Naive thymus-derived CD8-positive, alpha-beta T cell (primary cell): ENCODE measurements at regions not wholly inside any gene's neighbourhood (a gene's known extent, or its start where the extent isn't known, plus 50 kb on each side); places are given as distances from the start of the nearest gene placed in this dataset.

Experiments used
- ATAC-seq, 2 donors: fragments of 150-1000 bp; cut with Tn5 transposase in 1 of 2; sonication (Bioruptor Pico), chemical (Tn5 transposase) in 1 of 2; 1 replicate in 1 of 2; 2 replicates in 1 of 2; pipeline ENCODE4 v1.10.0; 2021; ENCODE audit warnings: mild to moderate bottlenecking in 2 of 2, moderate library complexity in 2 of 2
- POLR2A ChIA-PET: fragments of 350-600 bp; sonication (Branson Sonifier 250); formaldehyde crosslinking; loops from one replicate; lab custom pipeline; 2021; ENCODE audit warnings: antibody characterized with exemption; lab: Charles Lee
- DNase-seq, 10 donors: peaks; one replicate each; pipeline versions ENCODE4 v3.0.0 to v3.0.0-alpha.2; 2020 to 2022
- H3K27ac Mint-ChIP-seq, 10 donors: one replicate each; pipeline ENCODE4 v1.8.0; 2020 to 2022; ENCODE audit warnings: mild to moderate bottlenecking in 10 of 10, mixed read lengths in 10 of 10, moderate library complexity in 4 of 10, inconsistent platforms in 1 of 10
- H3K27me3 Mint-ChIP-seq, 5 donors: one replicate each; pipeline ENCODE4 v1.8.0; 2021 to 2022; ENCODE audit warnings: mixed read lengths in 5 of 5
- H3K36me3 Mint-ChIP-seq, 3 donors: one replicate each; pipeline ENCODE4 v1.8.0; 2020 to 2022; ENCODE audit warnings: mixed read lengths in 3 of 3, mild to moderate bottlenecking in 2 of 3, inconsistent platforms in 1 of 3
- H3K4me1 Mint-ChIP-seq, 4 donors: one replicate each; pipeline ENCODE4 v1.8.0; 2021 to 2022; ENCODE audit warnings: mixed read lengths in 4 of 4
- H3K4me3 Mint-ChIP-seq, 10 donors: one replicate each; pipeline ENCODE4 v1.8.0; 2020 to 2022; ENCODE audit warnings: mild to moderate bottlenecking in 10 of 10, mixed read lengths in 10 of 10, moderate library complexity in 6 of 10, inconsistent platforms in 1 of 10
- H3K9me3 Mint-ChIP-seq, 9 donors: one replicate each; pipeline ENCODE4 v1.8.0; 2020 to 2022; ENCODE audit warnings: mixed read lengths in 9 of 9, mild to moderate bottlenecking in 3 of 9, inconsistent platforms in 1 of 9, moderate library complexity in 1 of 9

GRCh38 chr14:99006276-99006675, 265.7 kb downstream of the BCL11B start:
- Mint-ChIP-seq H3K9me3 (peaks cover 0 to 8% (median 0%) of the 10 kb centered on the region in 9 donors), H3K27ac (no peak overlapping the region), H3K27me3 (no peaks in the 10 kb centered on the region), H3K36me3 (no peaks in the 10 kb centered on the region), H3K4me1 (peaks cover 10 to 30% (median 25%) of the 10 kb centered on the region in 4 donors), H3K4me3 (no peak overlapping the region)
- DNase-seq (no peak), ATAC-seq (no peak)
- POLR2A ChIA-PET: no interaction called here

GRCh38 chr14:99007795-99008194, 264.2 kb downstream of the BCL11B start:
- peaks cover 10 to 30% (median 26%) of the 10 kb centered on the region in 4 donors for H3K4me1 Mint-ChIP-seq
- ATAC-seq (no peak), DNase-seq (no peak)
- peak overlapping the region in 3 of 10 donors; percentile 35 to 68 (median 41) for H3K27ac Mint-ChIP-seq
- H3K9me3 Mint-ChIP-seq: peaks cover 0 to 8% (median 0%) of the 10 kb centered on the region in 9 donors
- POLR2A ChIA-PET: no interaction called here
- H3K4me3 Mint-ChIP-seq: peak overlapping the region in 1 of 10 donors; percentile 3
- no peaks in the 10 kb centered on the region for H3K27me3 Mint-ChIP-seq
- H3K36me3 Mint-ChIP-seq: no peaks in the 10 kb centered on the region

GRCh38 chr14:99009871-99010270, 262.1 kb downstream of the BCL11B start:
- DNase-seq (peak in 7 of 10 donors; percentile 7 to 67 (median 32)), ATAC-seq (peak; percentile 86 to 96)
- POLR2A ChIA-PET: interaction anchor here (0.6 to 1.0 kb wide), 3 partner anchors 10 to 256 kb away, joined by 3 to 4 read pairs (median 3); no protein-coding TSS in a partner anchor
- Mint-ChIP-seq H3K4me3 (peak overlapping the region in 9 of 10 donors; percentile 43 to 79 (median 64)), H3K4me1 (peaks cover 10 to 25% (median 22%) of the 10 kb centered on the region in 4 donors), H3K36me3 (no peaks in the 10 kb centered on the region), H3K27me3 (no peaks in the 10 kb centered on the region), H3K9me3 (peaks cover 0 to 8% (median 0%) of the 10 kb centered on the region in 9 donors), H3K27ac (peak overlapping the region; percentile 35 to 86 (median 80))

GRCh38 chr14:99011385-99011784, 260.6 kb downstream of the BCL11B start:
- no peak overlapping the region for H3K27ac Mint-ChIP-seq
- ATAC-seq (no peak), DNase-seq (no peak)
- H3K4me3 Mint-ChIP-seq: no peak overlapping the region
- no peaks in the 10 kb centered on the region for H3K27me3 Mint-ChIP-seq
- POLR2A ChIA-PET: no interaction called here
- no peaks in the 10 kb centered on the region for H3K36me3 Mint-ChIP-seq
- H3K9me3 Mint-ChIP-seq: peaks cover 0 to 8% (median 0%) of the 10 kb centered on the region in 9 donors
- peaks cover 10 to 25% (median 21%) of the 10 kb centered on the region in 4 donors for H3K4me1 Mint-ChIP-seq

GRCh38 chr14:99012703-99013102, 259.3 kb downstream of the BCL11B start:
- H3K9me3 Mint-ChIP-seq: peaks cover 0 to 8% (median 0%) of the 10 kb centered on the region in 9 donors
- POLR2A ChIA-PET: no interaction called here
- no peak for DNase-seq
- no peaks in the 10 kb centered on the region for H3K27me3 Mint-ChIP-seq
- H3K36me3 Mint-ChIP-seq: no peaks in the 10 kb centered on the region
- no peak overlapping the region for H3K4me3 Mint-ChIP-seq
- no peak overlapping the region for H3K27ac Mint-ChIP-seq
- no peak for ATAC-seq
- H3K4me1 Mint-ChIP-seq: peaks cover 10 to 25% (median 23%) of the 10 kb centered on the region in 4 donors

- no peaks in the 10 kb centered on the region for H3K36me3 Mint-ChIP-seq
- no peaks in the 10 kb centered on the region for H3K27me3 Mint-ChIP-seq
- H3K4me3 Mint-ChIP-seq: no peak overlapping the region
- no peak overlapping the region for H3K27ac Mint-ChIP-seq
- peaks cover 0 to 4% (median 0%) of the 10 kb centered on the region in 9 donors for H3K9me3 Mint-ChIP-seq
- no peak for DNase-seq
- H3K4me1 Mint-ChIP-seq: peaks cover 9 to 14% (median 13%) of the 10 kb centered on the region in 4 donors
- POLR2A ChIA-PET: interaction anchor here (0.7 to 1.1 kb wide), 2 partner anchors 15 to 271 kb away, joined by 3 to 7 read pairs; no protein-coding TSS in a partner anchor
- no peak for ATAC-seq
Observed at GRCh38 chr14:99015833-99016232, 256.2 kb downstream of the BCL11B start.

- POLR2A ChIA-PET: interaction anchor here (0.6 kb wide), 1 partner anchor 803 kb away, joined by 3 read pairs; no protein-coding TSS in a partner anchor
Observed at GRCh38 chr14:99023371-99023770, 248.6 kb downstream of the BCL11B start.

GRCh38 chr14:99024926-99025325, 247.1 kb downstream of the BCL11B start:
- H3K27me3 Mint-ChIP-seq: no peaks in the 10 kb centered on the region
- POLR2A ChIA-PET: no interaction called here
- peaks cover 0 to 18% (median 5%) of the 10 kb centered on the region in 9 donors for H3K9me3 Mint-ChIP-seq
- no peak overlapping the region for H3K4me3 Mint-ChIP-seq
- H3K36me3 Mint-ChIP-seq: peaks cover 0 to 7% (median 5%) of the 10 kb centered on the region in 3 donors
- no peak overlapping the region for H3K27ac Mint-ChIP-seq
- ATAC-seq (no peak), DNase-seq (no peak)
- peaks cover 28 to 45% (median 38%) of the 10 kb centered on the region in 4 donors for H3K4me1 Mint-ChIP-seq

More at GRCh38 chr14:99023371-99023770, 248.6 kb downstream of the BCL11B start:
- H3K9me3 Mint-ChIP-seq: peaks cover 0 to 18% (median 5%) of the 10 kb centered on the region in 9 donors
- DNase-seq: no peak
- H3K4me1 Mint-ChIP-seq: peaks cover 25 to 47% (median 39%) of the 10 kb centered on the region in 4 donors
- ATAC-seq: no peak
- H3K4me3 Mint-ChIP-seq: no peak overlapping the region
- H3K36me3 Mint-ChIP-seq: peaks cover 0 to 7% (median 5%) of the 10 kb centered on the region in 3 donors
- H3K27me3 Mint-ChIP-seq: no peaks in the 10 kb centered on the region
- H3K27ac Mint-ChIP-seq: no peak overlapping the region

GRCh38 chr14:99025418-99025817, 246.6 kb downstream of the BCL11B start:
- POLR2A ChIA-PET: no interaction called here
- Mint-ChIP-seq H3K4me1 (peaks cover 24 to 40% (median 33%) of the 10 kb centered on the region in 4 donors), H3K36me3 (peaks cover 0 to 7% (median 5%) of the 10 kb centered on the region in 3 donors), H3K9me3 (peaks cover 0 to 18% (median 5%) of the 10 kb centered on the region in 9 donors), H3K4me3 (no peak overlapping the region), H3K27me3 (no peaks in the 10 kb centered on the region), H3K27ac (no peak overlapping the region)
- DNase-seq: no peak
- ATAC-seq: no peak

GRCh38 chr14:99026471-99026870, 245.5 kb downstream of the BCL11B start:
- no peak overlapping the region for H3K4me3 Mint-ChIP-seq
- peaks cover 0 to 7% (median 5%) of the 10 kb centered on the region in 3 donors for H3K36me3 Mint-ChIP-seq
- peak overlapping the region in 4 of 10 donors; percentile 7 to 60 (median 44) for H3K27ac Mint-ChIP-seq
- ATAC-seq (peak in 1 of 2 donors; percentile 39), DNase-seq (peak in 2 of 10 donors; percentile 15 to 25)
- POLR2A ChIA-PET: no interaction called here
- H3K27me3 Mint-ChIP-seq: no peaks in the 10 kb centered on the region
- H3K9me3 Mint-ChIP-seq: peaks cover 0 to 18% (median 4%) of the 10 kb centered on the region in 9 donors
- peaks cover 19 to 29% (median 24%) of the 10 kb centered on the region in 4 donors for H3K4me1 Mint-ChIP-seq

- H3K4me3 Mint-ChIP-seq: no peak overlapping the region
- no peaks in the 10 kb centered on the region for H3K27me3 Mint-ChIP-seq
- peak overlapping the region in 1 of 10 donors; percentile 2 for H3K27ac Mint-ChIP-seq
- ATAC-seq (no peak), DNase-seq (no peak)
- peaks cover 0 to 7% (median under 1%) of the 10 kb centered on the region in 3 donors for H3K36me3 Mint-ChIP-seq
- H3K9me3 Mint-ChIP-seq: peaks cover 0 to 8% (median 0%) of the 10 kb centered on the region in 9 donors
- POLR2A ChIA-PET: no interaction called here
- peaks cover 7 to 16% (median 12%) of the 10 kb centered on the region in 4 donors for H3K4me1 Mint-ChIP-seq
Observed at GRCh38 chr14:99028041-99028440, 244.0 kb downstream of the BCL11B start.

- H3K9me3 Mint-ChIP-seq: peaks cover 0 to 8% (median 0%) of the 10 kb centered on the region in 9 donors
- no peaks in the 10 kb centered on the region for H3K27me3 Mint-ChIP-seq
- ATAC-seq: no peak
- H3K4me1 Mint-ChIP-seq: peaks cover 7 to 16% (median 12%) of the 10 kb centered on the region in 4 donors
- POLR2A ChIA-PET: no interaction called here
- H3K4me3 Mint-ChIP-seq: no peak overlapping the region
- H3K36me3 Mint-ChIP-seq: peaks cover 0 to 7% (median 0%) of the 10 kb centered on the region in 3 donors
- H3K27ac Mint-ChIP-seq: no peak overlapping the region
- DNase-seq: no peak
Observed at GRCh38 chr14:99028521-99028920, 243.5 kb downstream of the BCL11B start.

- no peak for DNase-seq
- Mint-ChIP-seq H3K27ac (no peak overlapping the region), H3K9me3 (peaks cover 0 to 8% (median 0%) of the 10 kb centered on the region in 9 donors), H3K4me1 (peaks cover 7 to 16% (median 13%) of the 10 kb centered on the region in 4 donors), H3K36me3 (peaks cover 0 to 7% (median 0%) of the 10 kb centered on the region in 3 donors), H3K27me3 (no peaks in the 10 kb centered on the region), H3K4me3 (no peak overlapping the region)
- ATAC-seq: no peak
- POLR2A ChIA-PET: no interaction called here
Observed at GRCh38 chr14:99029145-99029915, 242.7 kb downstream of the BCL11B start.
